ENCODE measurements at regions not wholly inside any gene's neighbourhood (a gene's known extent, or its start where the extent isn't known, plus 50 kb on each side); places are given as distances from the start of the nearest gene placed in this dataset.

DNA sequence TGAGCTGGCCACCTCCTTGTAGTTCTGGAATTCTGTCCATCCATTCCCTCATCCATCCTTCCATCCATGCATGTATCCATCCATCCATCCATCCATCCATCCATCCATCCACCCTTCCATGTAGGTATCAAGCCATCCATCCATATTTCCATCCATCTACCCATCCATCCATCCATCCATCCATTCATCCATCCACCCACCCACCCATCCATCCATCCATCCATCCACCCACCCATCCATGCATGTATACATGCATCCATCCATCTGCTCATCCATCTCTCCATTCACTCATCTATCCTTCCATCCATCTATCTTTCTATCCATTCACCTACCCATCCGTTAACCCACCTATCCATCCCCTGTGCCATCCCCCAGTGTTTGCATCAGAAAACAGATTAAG, 153.6 kb upstream of the STX18 start:
- DNase-seq (ENCODE audit: low read depth in 3 of 3, low spot score in 2 of 3) = no peak

DNA sequence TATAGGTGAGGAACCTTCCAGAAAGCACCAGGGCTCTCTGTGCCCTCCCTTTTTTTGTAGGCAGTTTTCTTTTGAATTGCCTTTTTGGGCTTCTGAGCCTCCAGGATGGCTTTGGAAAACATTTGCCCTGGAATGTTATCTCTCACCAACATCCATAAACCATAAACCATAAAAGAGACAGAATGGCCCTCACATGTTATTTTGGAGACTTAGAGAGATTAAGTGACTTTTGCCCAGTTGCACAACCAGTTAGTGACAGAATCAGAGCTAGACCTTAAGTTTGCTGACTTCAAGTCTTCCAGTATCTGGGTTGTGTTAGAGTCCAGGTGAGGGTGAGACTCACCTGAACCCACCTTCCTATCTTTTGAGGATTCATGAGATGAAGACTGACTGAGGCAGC, 153.0 kb upstream of the STX18 start:
- no peak for DNase-seq (ENCODE audit: low read depth in 3 of 3, low spot score in 2 of 3)

DNA sequence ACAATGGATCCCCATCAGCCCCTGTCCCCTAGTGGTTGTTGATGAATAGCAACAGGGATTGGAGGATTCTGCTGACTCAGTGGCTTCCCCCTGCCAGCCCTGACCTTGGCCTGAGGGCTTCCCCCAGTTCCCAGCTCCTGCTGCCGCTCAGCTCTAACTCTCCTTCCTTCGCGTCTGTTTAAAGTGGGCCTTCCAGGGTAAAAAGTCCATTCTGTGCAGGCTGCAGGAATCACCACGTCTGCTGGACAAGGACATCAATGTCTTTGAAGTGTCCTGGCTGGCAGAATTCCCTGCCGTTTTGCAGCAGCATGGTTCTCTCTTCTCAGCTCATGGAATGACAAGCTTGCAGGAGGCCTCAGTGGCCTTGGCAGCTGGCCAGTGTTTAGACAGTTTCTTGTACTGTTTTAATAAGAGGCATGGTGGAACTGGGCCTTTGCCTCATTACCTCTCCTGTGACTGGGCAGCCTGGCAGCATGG, 152.5 kb upstream of the STX18 start:
- no peak for DNase-seq (ENCODE audit: low read depth in 3 of 3, low spot score in 2 of 3)

DNA sequence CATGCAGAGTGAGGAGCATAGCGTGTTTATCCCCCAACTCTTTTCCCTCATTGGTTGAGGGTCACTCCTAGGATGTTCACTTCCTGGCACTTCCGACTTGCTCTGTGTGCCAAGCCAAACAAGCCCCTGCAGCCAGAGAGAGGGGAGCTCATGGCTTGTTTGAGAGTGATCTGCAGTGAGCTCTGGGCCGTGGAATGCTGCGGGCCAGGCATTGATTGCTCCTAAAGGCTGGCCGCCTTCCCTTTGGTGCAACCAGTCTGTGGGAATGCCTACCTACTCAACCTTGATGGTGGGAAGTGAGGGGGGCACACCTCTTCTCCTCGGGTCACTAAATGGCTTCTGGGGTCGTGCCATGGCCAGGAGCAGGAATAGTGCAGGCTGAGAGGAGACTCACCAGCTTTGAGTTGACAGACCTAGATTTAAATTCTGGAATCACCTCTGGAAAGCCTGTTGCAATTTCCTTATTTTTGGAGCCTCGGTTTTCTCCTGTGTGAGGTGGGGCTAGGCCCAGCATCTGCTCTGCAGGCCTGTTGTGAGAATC, 152.0 kb upstream of the STX18 start:
- DNase-seq (ENCODE audit: low read depth in 3 of 3, low spot score in 2 of 3) = no peak

DNA sequence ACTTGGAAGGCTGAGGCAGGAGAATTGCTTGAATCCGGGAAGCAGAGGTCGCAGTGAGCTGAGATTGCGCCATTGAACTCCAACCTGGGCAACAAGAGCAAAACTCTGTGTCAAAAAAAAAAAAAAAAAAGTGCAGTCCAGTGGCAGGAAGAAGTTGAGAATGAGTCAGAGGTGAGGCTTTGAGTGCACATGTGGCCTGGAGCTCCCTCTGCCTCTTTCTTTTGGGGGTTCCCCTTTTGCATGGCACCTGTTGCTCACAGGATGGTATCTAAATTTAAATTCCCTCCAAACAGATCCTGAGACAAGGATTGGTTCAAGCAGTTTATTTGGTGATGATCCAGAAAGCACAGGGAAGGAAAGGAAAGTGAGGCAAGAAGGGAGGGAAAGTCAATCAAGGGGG, 151.4 kb upstream of the STX18 start:
- DNase-seq (ENCODE audit: low read depth in 3 of 3, low spot score in 2 of 3) = no peak

DNA sequence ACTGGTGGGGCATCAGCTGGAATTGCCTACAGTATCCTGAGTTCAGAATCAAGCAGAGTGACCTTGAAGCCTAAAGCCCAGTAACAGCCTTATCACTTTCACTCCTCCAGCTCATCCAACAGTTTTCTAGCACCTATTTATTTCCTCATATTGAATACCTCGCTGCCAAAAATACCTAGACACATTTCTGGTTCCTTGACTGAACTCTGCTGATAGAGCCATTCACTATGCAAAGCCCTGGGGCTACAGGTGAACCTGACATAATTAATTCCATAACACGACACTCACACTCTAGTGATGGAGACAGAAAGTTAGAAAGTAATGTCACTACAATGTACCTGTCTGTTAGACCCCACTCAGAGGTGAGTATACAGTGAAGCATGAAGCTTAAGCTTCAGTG, 149.0 kb upstream of the STX18 start:
- DNase-seq (ENCODE audit: low read depth in 3 of 3, low spot score in 2 of 3) = no peak

DNA sequence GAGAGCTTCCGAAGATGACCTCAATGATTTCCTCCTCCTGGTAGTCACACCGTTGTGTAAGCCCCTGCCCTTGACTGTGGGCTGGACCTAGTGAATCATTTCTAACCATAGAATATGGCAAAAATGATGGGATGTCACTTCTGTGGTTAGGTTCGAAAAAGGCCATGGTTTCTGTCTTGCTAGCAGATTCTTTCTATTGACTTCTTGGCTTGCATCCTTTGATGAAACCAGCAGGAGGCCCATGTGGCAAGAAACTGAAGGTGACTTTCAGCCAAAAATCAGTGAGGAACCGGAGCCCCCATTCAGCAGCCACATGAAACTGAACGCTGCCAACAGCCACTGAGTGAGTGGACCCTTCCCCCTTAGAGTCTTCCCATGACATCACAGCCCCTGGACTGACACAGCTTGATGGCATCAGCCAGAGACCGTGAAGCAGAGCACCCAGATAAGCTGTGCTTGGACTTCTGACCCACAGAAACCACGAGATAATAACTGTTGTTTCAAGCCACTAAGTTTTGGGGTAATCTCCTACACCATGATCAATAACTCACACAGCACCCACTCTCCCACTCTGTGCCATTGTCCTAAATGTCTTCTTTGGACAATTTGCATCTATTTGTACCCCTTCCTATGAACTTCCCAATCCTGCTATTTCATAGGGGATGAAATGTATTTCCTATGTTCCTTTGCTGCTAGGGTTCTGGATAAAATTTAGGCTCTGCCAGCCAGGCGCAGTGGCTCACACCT, 148.0 kb upstream of the STX18 start:
- no peak for DNase-seq (ENCODE audit: low read depth in 3 of 3, low spot score in 2 of 3)

DNA sequence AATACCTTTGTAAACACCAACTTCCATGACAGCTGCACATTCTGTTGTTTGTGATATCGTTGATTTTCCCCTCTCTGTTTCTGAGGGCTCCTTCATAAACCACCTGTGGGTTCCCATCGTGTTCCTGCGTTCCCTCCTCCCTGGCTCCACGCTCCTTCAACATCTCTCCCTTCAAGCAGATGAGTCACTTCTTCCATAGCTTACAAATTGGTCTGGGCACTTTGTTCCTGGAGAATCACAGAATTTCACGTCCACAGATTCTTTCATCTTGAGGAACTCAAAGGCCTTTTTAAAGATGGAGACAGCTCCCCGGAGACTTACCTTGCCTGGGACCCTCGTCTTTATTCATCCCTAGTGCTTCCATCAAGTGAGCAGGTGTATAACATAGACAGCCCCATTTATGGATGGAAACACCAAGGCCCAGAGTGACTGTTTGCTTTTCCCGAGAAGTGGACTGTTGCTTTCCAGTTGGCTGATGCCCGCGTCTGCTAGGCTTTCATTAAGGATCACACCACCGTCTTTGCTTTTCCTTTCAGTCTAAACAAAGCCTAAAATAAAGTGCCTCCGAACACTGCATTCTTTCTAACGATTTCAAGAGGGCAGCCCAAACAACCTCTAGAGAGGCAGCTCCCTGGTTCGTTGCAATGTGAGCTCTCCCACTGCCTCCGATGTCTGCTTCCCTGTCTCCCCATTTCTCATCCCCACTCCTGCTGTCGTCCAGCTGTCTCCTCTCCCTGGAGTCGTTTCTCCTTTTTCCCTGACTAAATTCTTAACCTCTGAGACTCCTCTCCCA, 146.3 kb upstream of the STX18 start:
- no peak for DNase-seq (ENCODE audit: low read depth in 3 of 3, low spot score in 2 of 3)

DNA sequence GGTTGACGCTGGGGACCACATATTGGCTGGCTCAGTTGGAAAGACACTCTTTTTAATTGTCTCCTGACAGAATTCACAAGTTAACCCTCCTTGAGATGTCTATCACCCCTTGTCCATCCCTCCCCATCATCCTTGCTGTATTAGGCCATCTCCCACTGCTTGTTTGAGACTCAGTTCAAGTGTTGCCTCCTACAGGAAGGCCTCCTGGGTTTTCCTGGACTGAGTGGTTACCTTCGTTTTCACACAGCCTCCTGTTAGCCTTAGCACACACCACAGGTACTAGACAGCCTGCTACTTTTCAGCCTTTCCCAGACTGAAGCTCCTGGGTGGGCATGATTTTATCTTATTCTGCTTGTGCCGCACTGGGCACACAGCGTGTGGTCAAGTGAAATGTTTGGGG, 145.3 kb upstream of the STX18 start:
- no peak for DNase-seq (ENCODE audit: low read depth in 3 of 3, low spot score in 2 of 3)

DNA sequence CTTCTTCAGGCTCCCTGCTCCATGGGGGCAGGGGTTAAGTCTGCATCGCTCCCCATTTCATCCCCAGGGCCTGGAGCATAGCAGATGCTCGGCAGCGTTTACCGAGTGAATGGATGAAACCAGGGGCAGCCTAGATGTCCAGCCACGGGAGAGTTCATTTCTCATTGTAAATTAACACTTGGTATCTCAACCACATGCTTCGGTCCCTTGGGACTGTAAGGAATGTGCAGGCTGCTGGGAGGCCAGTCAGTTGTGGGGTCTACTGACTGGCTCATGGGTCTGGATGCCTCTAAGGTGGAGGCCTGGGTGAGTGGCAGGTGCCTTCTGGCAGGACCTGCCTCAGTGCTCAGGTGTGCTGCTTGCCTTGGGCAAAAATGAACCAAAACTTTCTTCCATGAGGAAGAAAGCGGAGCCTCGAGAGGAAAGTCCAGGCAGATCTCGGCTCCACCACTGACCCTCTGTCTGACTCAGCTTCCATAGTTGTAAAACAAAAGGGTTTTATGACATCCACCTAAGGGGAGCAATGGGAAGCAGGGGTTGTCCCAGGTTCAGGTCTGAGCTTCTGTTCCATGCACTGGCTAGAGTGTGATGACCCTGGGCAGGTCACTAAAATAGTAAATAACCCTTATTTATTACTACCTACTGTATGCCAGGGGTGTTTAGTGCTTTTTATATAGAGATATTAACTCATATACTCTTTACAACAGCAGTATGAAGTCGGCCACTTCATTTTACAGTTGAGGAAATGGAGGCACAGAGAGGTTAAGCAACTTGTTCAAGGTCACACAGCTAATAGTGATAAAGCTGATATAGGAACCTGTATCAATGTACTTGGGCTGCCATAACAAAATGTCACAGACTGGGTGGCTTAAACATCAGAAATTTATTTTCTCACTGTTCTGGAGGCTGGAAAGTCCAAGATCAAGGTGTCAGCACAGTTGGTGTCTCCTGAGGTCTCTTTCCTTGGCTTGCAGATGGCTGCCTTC, 144.3 kb upstream of the STX18 start:
- no peak for DNase-seq (ENCODE audit: low read depth in 3 of 3, low spot score in 2 of 3)

DNA sequence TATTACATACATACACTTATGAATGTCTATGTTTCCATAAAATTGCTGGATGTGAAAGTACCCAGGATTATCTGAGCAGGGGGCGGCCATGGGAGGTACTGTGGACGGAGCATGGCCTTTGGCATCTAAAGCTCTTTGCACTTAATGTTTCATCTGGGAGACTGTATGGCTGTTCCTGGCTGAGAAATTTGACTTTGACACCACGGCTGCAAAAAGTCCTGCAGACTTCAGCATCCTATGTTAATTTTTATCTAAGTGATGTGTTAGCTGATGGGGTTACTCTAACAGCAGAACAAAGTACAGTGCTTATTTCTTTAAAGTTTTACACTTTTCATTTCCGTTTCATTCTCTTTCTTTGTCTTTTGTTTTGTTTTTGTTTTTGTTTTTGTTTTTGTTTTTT, 139.8 kb upstream of the STX18 start:
- no peak for DNase-seq (ENCODE audit: low read depth in 3 of 3, low spot score in 2 of 3)

DNA sequence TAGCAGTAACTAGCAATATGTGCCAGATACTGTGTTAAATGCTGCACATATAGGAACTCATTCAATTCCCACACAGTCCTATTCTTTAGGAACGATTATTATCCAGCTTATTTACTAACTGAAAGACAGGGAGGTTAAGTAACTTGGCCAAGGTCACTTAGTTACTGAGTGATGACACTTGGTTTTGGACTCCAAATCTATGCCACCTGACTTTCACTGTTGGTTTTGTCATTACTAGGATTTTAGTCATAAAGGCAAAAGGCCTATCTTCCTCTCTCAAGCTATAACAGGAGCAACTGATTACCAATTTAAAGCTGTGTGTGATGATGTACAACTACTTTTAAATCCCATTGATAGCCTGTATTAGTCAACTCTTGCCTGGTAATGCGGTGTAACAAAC, 138.9 kb upstream of the STX18 start:
- DNase-seq (ENCODE audit: low read depth in 3 of 3, low spot score in 2 of 3) = no peak

DNA sequence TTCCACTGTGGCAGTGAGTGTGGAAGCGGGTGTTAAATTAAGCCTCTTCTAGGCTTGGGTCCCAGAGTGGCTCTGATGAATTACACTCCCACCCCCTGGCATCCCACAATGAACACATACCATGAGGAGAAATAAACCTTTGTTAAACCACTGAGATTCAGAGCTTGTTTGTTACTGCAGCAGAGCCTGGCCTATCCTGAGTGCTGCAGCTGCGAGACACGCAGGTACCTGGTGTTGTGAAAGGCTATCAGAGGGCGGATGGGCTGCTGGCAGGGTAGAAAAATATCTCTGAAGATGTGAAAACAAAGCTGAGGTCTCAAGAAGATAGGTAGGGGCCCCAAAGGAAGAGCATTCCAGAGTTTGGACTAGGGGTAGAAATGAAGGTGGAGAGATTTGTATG, 138.4 kb upstream of the STX18 start:
- no peak for DNase-seq (ENCODE audit: low read depth in 3 of 3, low spot score in 2 of 3)

DNA sequence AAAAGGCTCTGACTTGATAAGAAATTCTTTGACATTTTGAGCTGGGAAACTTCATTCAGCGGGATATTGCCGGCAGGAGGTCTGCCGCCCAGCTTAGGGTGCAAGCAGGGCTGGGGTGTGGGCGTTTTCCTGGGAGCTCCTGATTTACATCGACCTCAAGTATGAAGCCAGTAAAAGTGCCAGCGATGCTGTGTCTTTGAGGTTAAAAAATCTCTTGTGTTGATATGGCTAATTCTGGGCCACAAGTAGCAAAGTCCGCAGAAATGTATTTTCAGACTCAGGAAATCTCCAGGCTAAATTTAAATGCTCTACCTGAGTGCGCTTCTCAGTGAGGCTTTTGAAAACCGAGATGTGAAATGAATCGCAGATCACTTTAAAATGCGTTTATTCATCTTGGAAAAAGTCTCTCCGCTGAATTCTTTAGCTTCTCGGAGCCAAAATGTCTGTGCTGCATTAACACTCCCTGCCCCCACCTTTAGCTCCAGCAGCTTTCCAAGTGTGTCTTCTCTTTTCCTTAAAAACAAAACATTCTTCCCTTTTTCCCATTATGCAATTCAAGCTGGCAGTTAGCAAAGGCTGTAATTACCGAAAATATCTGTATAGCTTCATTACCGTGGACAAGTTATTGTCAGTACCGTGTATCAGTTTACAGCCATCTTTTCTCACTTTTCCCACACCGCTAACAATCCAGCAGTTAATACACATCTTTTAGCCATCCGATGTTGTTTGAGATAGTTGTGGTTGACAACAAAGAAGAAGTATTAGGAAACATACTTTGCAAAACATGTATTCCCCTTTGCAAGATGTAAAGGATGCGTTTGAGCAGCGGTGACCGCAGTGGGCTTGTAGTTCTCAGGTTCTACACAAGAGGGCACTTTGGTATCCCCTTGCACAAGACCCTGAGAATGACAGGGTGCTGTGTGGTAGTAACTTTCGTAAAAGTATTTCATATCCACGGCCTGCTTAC, 136.0 kb upstream of the STX18 start:
- no peak for DNase-seq (ENCODE audit: low read depth in 3 of 3, low spot score in 2 of 3)

DNA sequence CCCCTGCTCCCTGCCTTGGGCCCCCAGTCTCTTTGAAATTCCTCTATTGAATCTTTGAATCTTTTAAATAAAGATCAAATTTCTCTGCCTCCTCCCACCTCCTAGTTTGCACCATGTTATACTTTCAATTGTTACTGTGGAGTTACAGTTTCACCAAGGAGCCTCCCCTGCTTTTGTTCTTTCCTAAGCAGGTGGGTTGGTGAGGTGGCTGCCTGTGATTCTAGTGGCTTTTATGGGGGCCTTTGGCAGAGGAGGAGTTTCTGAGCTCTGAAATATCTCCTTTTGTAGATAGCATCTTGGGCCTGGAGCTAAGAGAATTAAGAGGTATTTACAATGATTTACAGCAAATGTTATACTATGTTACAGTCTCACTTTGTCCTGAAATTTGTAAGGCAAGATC, 133.8 kb upstream of the STX18 start:
- no peak for DNase-seq (ENCODE audit: low read depth in 3 of 3, low spot score in 2 of 3)

DNA sequence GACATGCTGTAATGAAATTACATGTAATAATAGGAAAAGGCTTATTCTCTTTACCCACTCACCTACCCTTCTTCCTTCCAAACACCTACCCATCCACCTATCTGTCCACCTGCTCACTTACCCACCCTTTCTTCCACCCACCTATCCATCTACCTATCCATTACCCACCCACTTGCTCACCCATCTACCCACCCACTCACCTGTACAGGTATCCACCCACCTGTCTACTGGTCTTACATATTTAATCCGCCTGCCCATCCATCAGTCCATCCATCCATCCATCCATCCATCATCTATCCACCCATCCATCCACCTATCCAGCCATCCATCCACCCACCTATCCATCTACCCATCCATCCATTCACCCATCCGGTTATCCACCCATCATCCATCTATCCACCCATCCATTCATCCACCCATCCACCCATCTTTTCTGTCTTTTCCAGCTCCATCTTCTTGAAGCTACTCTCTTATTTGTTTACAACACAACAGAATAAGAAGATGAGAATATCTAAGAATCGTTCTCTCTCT, 133.3 kb upstream of the STX18 start:
- DNase-seq (ENCODE audit: low read depth in 3 of 3, low spot score in 2 of 3) = no peak

DNA sequence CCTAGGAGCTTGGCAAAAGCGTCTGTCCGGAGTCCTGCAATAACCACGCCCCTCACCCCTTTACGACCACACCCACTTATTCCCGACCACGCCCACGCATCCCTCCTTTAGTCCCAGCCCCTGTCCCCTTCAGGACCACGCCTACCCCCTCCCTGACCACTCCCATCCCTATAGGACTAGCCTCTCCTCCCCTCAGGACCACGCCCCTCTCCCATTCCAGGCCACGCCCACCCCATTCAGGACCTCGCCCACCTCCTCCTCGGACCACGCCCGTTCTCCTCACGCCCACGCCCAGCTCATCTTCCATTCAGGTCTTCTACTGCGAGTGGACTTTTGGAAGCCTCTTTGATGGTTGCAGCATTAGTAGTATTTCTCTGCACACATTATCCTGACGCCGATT, 131.2 kb upstream of the STX18 start:
- no peak for DNase-seq (ENCODE audit: low read depth in 3 of 3, low spot score in 2 of 3)

DNA sequence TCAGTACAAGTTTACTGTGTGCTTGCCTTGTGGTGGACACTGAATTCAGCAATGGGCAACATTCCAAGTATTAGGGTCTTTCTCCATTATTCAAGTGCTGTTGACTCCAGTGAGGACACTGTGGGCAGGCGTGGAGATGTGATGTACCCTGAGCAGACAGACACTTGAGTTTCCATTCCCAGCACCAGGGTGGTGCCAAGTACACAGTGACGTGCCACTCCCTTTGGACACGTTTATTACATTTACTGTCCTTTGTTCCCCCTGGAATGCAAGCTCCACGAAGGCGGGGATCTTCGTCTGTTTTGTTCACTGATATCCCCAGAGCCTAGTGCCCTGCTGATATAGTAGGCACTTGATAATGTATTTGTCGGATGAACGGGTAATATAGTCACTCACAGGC, 130.6 kb upstream of the STX18 start:
- DNase-seq (ENCODE audit: low read depth in 3 of 3, low spot score in 2 of 3) = no peak

DNA sequence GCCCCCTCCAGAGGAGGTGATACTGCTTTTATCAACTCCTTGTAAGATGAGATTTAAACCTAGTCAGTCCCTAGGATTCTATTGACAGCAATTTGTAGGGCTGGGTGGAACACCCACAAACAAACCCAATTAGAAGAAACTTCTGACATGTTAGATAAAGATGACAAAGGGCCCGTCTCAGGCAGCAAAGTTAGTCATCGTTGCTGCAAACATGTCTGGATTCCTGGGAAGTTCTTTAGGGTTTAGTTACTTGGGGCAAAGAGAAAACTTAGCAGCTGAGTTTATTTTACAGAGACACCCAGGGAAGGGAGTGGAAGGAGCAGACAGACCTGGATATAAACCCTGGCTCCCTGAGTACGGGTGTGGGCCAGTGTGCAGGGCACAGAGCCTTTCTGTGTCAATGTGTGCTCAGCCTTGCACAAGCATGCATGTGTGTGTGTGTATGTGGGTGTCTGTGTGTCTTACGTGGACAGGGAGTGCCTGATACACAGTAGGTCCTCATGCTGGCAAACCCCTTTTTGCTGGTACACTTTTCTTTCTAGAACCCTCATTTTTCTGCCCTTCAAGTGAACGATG, 130.0 kb upstream of the STX18 start:
- no peak for DNase-seq (ENCODE audit: low read depth in 3 of 3, low spot score in 2 of 3)
